GM19455 (cell line): ENCODE measurements at regions not wholly inside any gene's neighbourhood (a gene's known extent, or its start where the extent isn't known, plus 50 kb on each side); places are given as distances from the start of the nearest gene placed in this dataset.

ENCODE experiments used
- ATAC-seq: cut with Tn5 transposase; IDR thresholded peaks from one replicate; pipeline ENCODE4 v1.9.1; 2021; ENCODE audit not compliant: unreplicated experiment

DNA sequence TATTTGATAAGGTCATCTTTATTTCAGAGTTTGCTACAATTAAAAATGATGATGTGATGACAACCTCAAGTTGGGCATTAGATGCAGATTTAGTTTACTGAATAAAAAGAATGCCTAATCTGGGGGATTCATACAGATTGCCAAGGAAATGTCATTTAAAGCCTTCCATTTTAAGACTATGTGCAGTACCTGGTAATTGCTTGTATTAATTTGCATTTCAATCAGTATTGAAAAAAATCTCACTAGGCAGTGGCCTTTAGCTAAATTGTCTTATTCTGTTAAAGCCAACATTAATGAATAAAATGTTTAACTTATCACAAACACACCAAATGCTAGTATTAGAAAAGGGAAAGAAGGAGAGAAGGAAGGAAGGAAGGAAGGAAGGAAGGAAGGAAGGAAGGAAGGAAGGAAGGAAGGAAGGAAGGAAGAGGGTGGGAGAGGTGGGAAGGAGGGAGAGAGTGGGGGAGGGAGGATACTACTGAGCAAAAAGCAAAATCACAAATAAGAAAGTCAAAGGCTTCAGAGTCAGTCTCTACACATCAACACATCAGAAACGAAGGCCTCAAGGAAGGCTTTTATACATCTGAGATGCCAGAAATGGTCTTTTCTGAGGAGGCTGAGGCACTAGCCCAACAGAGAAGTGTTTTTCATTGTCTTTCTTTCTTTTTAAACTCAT lies 271.1 kb upstream of the CLEC14A start:
- no peak for ATAC-seq

DNA sequence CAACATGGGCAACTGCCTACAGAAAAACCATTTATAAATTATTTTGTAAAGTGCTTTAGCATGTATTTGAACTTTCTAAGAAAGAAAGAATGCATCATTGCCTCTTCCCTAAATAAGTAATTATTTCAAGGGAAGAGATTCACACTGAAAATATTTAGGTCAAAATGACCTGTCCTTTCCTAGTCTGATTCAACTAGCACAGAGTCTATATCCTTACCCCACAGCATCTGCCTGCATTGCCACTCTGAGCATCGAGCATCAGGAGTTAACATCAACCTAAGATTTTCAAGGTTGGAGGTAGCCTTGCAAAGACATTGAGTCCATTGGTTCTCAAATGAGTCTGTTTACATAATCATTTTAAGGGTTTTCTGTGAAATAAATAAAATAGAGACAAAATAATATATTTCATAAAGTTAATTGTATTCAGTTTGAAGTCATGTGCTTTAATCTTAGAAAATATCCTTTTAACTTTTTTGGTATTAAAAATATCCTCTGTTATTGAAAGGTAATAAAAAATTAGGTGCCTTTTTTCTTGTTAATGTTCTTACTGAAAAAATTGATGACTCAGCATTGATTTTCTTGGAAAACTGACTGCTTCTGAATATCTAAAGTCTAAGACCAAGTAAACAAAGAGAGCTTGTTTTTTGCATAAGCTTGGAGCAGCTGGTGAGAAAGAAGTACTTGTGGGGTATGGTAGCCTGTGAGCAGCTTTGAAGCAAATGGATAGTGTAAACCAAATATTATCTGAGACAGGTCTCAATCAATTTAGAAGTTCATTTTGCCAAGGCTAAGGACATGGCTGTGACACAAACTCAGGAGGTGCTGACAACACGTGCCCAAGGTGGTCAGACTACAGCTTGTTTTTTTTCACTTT lies 269.0 kb upstream of the CLEC14A start:
- no peak for ATAC-seq

DNA sequence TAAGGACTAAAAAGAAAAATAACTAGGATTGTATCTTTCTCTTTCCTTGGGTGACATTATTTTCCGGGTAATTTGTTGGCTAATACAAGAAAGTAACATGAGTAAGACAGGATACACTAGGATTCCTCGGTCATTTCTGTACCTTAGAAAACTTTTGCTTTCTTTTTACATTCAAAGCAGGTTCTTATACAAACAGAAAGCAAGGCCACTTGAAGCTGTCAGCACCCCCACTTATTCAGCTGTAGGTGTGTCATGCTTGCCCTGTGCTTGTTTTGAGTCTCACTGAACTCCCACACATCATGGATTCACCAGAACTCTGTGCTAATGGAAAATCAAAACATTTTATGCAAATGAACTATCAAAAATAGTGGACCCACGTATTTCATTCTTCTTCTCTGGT lies 266.8 kb upstream of the CLEC14A start:
- no peak for ATAC-seq

DNA sequence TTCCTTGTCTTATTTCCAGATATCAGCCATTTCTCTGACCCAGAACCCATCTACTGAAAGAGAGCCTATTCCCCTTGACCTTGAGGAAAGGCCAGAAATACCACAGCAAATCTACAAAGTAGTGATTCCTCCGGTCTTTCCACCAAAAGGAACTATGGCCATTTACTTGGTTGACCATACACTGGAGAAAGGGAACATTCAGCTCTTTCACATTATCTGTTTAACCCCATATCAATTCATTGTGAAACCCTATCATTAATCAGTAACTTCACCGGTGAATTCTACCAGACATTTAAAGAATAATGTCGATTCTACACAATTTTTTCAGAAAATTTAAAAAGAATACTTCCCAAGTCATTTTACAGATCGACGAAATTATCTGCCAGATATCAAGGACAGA lies 265.7 kb upstream of the CLEC14A start:
- ATAC-seq = no peak

DNA sequence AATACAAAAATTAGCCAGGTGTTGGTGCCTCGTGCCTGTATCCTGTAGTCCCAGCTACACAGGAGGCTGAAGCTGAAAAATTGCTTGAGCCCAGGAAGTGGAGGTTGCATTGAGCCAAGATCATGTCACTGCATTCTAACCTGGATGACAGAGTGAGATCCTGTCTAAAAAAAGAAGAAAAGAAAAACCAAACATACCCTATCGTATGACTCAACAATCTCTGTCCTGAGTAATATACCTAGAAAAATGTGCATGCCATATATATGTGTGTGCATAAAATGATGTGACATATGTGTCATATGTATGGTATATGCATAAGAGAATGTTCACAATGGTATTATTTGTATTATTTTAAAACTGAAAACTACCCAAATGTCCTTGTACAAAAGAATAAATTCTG lies 261.5 kb upstream of the CLEC14A start:
- no peak for ATAC-seq

DNA sequence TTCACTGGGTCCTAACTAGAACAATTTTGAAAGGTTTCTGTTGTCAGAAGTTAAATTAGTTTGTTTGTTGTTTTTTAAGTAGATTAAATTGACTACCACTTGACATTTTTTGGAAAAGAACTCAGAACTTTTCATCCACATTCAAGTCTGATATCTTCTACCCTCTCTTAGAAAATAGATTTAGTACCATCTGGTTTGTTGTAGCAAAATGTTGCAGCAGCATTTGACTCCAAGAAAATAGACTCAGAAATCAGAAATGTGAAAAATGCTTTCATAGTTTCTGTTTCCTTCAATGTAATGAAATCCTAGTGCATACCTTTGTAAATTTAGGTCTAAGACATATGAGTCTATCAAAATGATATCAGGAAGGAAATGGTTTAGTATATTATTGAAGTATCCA lies 256.3 kb upstream of the CLEC14A start:
- no peak for ATAC-seq

DNA sequence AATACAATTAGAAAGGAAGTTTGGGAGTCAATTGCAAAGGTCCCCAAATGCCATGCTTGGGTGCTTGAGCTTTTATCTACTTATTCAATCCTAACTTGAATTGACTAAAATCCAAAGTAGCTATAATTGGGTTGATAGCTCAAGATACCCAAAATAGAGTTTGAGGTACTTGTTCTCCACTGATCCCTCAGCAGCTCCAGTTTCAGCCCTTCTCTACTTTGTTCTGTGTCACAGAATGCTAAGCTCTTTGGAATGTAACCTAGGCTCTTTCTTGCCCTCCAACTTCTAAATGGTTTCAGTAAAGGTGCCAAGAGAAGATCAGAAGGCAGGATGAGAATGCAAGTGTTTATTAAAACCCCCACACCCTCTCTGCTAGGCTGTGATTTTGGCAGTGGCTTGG lies 251.4 kb upstream of the CLEC14A start:
- ATAC-seq = no peak

DNA sequence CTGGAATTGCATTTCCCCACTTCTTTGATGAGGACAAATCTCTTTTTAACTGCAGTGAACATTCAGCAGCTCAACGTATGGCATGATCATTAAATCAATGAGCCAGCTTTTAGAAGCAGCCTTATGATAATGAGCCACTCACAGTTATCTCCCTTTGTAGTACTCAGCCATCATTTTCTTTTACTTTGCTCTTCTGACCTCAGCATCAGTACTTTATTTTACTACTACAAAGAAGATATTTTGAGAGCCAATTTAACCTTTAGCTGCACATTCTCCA lies 250.0 kb upstream of the CLEC14A start:
- ATAC-seq = no peak

DNA sequence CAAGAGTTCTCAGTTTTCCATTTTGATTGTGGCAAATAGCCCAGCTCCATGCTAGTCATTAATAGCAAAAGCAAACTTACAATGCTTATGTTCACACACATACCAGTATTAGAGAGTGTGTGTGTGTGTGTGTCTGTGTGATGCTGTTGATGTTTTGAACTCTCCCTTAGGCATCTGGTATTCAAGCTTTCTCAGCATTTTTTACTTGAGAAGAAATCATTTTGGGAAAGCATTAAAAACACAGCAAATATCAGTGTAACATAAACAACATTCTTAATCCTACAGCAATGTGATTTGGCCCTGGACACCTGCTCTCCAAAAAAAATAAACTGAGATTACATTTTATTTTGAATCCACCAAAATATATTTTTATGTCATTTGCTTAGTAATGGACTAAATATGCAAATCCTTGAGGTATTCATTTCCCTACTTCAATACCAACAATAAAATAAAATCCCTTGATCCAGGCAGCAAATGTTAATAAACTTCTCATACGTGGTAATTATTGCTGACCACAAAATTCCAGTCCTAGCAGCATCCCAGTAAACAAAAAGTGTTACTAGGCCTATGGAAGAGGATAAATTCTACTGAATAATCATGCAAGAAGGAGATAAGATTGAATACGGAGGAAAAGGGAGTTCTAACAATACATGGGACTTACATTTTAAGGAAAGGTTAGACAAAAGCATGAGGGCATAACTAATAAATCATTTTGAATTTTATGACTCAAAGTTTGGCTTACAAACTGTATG lies 249.5 kb upstream of the CLEC14A start:
- no peak for ATAC-seq

DNA sequence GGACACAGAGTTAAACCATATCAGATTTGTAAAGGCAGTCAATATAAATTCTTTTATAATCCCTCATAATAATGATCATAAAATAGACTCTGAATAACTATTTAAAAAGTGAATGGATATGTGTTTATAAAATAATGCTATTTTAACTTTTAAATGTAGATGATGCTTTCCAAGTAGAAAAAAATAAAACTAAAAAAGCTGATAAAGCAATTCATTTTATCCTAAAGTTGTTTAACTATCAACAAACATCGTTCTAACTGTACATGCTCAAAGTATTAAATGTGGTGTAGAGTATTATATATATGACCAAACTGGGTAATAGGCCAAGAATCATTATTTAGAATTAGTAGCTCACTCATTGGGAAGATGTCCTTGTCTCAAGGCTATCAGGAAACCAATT lies 248.3 kb upstream of the CLEC14A start:
- no peak for ATAC-seq

DNA sequence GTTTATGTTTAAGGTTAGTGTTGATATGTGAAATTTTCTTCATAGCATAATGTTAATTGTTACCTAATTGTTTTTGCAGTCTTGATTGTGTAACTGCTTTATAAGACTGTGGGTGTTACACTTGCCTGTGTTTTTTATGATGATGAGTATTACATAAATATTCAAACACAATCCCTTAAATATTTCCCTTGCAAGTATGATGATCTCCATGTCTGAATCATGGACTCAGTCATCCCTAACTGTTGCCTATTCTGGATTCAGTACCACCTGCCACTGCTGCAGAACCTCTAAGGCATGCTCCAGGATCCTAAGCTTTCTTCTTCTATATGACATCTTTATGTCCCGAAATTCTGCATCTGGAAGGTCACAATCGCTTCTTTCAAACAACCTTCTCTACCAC lies 246.3 kb upstream of the CLEC14A start:
- no peak for ATAC-seq

DNA sequence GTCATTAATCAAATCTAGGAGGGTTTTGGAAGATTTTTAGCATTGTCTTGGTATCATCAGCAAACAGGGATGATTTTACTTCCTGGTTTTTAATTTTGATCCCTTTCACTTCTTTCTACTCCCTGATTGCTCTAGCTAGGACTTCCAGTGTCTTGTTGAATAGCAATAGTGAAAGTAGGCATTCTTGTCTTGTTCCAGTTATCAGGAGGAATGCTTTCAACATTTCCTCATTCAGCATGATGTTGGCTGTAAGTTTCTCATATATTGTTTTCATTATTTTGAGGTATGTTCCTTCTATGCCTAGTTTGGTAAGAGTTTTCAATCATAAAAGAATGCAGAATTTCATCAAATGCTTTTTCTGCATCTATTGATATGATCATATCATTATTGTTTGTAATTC lies 244.2 kb upstream of the CLEC14A start:
- no peak for ATAC-seq

DNA sequence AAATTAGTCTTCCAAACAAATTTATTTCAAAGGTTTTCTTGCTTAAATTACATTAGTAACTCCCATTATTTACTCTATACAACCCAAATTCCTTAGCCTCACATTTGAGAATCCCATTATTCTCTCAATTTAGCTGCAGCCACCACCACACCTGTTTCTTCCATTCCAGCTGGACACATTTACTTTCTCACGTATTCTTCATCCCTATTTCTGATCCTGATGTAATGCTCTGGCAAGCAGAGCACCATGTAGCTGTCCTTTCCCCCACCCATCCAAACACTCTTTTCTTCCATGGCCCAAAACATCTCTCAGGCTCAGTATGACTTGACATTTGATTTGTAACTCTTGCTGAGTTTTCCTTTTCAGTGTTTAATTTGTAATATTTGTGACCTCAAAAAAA lies 240.2 kb upstream of the CLEC14A start:
- ATAC-seq = no peak

DNA sequence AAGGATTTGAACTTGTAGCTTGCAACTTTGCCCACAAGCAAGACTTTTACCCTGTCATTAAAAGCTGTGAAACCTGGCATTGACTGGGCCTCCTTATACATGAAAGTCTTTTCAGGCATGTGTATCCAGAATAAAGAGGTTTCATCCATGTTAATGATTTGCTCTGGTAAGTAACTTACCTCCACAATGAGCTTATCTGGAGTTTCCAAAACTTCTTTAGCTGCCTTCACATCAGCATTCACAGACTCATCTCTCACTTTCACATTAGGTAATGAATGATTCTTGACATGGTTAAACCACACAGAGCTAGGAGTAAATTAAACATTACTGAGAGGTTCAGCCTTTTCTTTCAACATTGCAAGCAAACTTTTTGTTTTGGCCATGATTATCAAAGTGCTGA lies 234.4 kb upstream of the CLEC14A start:
- no peak for ATAC-seq

DNA sequence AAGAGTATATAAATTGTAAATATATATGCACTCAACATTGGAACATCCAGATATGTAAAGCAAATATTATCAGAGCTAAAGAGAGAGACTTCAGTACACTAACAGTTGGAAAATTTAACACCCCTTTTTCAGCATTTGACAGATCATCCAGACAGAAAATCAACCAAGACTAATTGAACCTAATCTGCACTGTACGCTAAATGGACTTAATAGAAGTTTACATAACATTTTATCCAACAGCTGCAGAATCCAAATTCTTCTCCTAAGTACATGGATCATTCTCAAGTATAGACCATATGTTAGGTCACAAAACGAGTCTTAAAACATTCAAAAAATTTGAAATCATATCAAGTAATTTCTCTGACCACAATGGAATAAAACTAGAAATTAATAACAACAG lies 229.1 kb upstream of the CLEC14A start:
- no peak for ATAC-seq

DNA sequence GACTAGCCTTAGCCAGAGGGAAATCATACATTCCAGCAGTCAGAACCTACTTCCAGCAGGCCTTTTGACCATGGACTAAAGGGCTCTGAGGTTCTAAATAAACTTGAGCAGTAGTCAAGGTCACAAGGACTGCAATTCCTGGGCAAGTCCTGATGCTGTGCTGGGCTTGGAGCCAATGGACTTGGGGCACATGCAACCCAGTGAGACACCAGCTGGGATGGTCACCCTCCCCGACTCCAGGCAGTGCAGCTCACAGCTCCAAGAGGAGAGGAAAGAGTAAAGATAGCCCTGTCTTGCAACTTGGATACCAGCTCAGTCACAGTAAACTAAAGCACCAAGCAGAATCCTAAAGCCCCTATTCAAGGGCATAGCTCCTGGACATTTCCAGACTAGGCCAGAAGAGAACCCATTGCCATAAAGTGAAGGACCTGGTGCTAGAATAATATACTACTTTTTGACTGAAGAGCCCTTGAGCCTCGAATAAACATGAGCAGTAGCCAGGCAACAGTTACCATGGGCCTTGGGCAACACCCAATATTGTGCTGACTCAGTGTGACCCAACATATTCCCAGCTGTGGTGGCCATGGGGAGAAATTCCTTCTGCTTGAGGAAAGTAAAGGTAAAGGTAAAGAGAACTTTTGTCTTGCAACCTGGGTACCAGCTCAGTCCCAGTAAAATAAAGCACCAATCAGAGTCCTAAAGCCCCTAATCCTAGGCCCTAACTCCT lies 226.2 kb upstream of the CLEC14A start:
- no peak for ATAC-seq

DNA sequence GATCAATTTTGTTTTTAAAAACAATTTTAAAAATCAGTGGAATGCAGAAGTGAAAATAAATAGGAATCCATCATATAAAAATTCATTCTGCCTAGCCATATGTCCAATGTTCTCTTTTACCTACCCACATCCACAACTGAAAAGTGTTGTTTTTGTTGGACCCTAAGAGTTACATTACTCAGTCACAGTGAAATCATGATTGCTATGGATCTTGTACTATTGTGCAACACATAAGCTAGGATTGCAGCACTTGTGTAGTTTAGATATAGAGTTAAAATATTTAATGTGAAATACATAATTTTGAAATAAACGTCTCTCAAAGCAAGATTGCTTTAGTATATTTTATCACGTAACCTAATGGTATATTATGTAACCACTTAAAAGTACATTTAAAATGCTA lies 213.3 kb upstream of the CLEC14A start:
- ATAC-seq = no peak

DNA sequence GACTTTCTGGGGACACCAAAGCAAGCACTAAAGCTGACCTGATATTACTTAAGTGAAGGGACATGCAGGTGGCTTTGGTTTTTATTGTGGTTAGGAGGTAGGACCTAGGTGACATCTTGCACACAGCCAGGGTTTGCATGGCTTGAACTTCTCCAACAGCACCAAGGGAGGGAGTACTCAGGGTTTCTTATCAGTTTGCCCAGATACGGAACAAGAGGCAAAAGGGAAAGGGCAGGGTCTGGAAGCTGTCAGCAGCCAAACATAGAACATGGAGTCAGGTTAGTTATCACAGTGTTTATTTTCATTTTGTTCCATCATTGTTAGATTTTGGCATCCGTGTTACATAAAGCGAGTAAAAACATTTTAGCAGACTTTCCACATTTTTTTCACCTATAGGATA lies 186.3 kb upstream of the CLEC14A start:
- no peak for ATAC-seq

DNA sequence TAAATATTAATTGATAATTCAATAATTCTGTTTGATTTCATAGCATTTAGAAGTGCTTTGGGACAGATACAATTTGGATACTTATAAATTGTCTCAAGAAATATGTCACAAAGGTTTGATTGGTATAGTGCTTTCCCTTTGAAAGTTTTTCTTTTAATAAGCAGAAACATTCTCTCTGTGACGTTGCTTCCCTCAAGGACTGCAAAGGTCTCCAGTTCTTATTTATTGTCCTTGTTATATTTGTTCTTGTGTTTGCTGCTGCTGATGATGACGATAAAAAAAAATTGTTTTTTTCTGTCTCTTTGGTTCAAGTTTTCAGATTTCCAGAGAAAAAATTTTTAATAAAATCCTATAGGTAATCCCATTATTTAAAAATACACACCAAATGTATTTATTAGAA lies 176.3 kb upstream of the CLEC14A start:
- no peak for ATAC-seq

DNA sequence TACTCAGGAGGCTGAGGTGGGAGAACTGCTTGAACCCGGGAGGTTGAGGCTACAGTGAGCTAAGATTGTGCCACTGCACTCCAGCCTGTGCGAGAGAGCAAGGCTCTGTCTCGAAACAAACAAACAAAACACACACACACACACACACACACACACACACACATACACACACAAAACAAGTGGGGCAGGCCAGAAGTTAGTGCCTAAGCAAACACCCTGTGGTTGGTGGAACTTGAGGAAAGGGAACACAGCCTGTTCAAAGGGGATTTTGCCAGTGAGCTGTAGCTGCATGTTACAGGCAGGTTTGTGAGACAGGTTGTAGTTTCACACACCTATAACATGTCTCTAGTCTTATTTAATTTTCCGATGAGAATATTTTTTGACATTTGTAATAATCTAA lies 175.3 kb upstream of the CLEC14A start:
- ATAC-seq = no peak

DNA sequence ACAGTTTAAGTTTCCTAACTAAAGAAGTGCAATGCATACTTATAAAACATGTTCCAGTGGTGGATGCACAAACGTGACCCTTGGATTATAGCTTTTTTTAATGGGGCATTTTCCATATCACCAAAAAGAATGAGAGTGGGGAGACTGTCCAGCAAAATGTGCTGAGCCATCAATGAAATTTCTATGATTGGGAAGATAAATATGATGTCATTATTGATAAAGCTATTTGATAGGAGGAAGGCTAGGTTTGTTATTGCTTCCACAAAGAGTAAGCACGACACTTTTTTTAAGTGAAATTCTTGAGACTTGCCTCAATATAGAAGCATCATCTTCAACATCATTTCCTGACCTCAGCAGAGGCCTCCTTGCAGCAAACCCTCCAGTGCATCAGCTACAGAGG lies 174.6 kb upstream of the CLEC14A start:
- no peak for ATAC-seq
